SW 1271 (cell line): ENCODE measurements at regions not wholly inside any gene's neighbourhood (a gene's known extent, or its start where the extent isn't known, plus 50 kb on each side); places are given as distances from the start of the nearest gene placed in this dataset.
"Not testable (repeated sequence)": the region's sequence is repeated elsewhere in the genome, so short reads cannot be mapped to it uniquely, and the experiment has no call there.

ENCODE experiments used
- DNase-seq, 2 experiments: peaks; one replicate each; lab custom pipeline; 2025; lab: John Stamatoyannopoulos, UW

DNA sequence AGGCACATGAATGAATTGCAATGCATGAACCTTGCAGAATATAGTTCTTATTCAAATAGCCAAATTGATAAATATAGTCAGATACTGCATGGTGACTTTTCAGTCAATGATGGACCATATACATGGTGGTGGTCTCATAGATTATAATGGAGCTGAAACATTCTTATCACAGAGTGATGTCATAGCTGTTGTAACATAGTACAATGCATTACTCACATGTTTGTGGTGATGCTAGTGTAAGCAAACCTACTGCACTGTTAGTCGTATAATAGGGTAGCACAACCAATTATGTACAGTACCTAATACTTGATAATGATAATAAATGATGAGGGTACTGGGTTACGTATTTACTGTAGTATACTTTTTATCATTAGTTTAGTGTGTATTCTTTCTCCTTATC, 280.3 kb downstream of the BCAT1 start:
- no peak for DNase-seq

DNA sequence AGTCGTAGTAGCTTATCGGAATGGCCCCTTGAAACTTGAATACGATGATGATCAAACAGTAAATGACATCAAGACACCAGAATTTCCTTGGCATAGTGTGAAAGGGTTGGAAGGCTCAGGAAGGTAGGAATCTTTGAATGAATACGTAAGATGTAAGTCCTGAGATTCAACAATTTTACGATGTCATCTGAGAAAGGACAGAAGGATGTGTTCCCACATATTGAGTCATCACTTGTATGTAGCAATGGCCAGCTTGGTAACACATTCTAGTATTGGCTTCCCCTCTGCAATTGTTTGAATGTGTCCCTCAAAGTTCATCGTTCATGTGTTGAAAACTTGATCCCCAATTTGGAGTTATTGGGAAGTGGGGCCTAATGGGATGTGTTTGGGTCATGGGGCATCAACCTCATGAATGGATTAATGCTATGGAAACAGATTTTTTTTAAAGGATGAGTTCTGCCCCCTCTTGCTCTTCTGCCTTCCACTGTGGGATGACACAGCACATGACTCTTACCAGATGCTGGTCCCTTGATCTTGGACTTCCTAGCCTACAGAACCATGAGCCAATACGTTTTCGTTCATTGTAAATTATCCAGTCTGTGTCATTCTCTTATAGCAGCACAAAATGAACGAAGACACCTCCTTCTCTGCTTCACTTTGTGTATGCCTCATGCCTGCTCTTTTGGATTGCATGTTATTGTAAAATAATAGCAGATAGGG, 284.6 kb downstream of the BCAT1 start:
- DNase-seq: no peak

DNA sequence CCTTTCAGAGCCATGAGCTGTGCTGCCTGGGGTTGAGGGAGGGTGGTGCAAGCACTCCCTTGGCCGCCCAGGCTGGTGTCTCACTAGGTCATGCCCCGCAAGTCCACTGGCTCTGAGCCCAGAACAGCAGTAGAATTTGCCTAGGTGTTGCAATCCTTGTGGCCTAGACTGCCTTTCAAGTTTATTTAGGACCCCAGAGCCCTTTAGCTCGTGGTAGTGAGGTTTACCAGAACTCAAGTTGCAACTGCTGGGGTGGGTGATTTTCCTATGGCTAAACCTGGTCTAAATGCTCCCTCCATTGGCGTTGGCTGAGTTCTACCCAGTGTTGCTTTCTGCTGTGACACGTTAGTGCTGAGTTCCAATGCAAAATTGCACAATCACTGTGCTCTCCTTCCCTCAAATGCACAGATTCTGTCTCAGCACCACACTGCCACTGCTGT, 287.2 kb downstream of the BCAT1 start:
- no peak for DNase-seq

- no peak for DNase-seq
Measured at GRCh38 chr12:24659016-24659415, 289.9 kb downstream of the BCAT1 start.

- not testable (repeated sequence) for DNase-seq
Measured at GRCh38 chr12:24654344-24654743, 294.6 kb downstream of the BCAT1 start.

GRCh38 chr12:24649634-24650033, 299.3 kb downstream of the BCAT1 start:
- no peak for DNase-seq

DNA sequence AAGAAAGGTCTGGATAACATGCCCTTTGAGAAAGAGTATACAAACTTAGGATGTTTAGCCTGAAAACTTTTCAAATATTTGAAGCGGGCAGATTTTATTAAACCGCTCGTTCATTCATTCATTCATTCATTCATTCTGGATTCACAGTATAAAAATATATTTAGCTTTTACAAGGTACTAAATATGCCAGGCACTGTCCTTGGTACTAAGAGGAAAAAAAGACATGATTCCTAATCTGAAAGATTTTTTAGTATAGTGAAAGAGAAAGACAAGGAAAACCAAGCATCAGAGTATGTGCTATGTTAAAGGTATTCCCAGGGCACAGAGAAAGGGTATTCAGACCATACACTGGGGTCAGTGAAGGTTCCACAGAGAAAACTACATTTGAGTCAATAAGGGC, 299.7 kb downstream of the BCAT1 start:
- DNase-seq: no peak

GRCh38 chr12:24645254-24645653, 303.6 kb downstream of the BCAT1 start:
- no peak for DNase-seq

GRCh38 chr12:24643120-24644119, 305.5 kb downstream of the BCAT1 start:
- DNase-seq: no peak

DNA sequence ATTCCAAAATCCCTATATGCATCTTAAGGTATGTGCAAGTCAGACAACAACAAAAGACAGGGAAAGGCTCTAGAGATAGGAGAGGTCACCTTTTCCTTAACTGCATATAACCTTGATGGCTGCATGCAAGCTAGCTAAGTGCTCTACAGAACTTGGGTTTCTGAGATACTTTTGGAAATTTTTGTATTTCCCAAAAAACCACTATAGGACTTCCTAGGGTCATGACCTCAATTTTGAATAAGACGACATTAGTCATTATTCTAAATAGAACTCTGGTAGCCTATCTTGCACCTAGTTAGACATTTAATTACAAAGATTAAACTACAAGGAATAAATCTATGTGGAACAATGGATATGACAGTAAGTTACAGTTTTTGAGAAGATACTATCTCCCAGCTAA, 309.3 kb downstream of the BCAT1 start:
- DNase-seq: no peak

- DNase-seq: no peak
Measured at GRCh38 chr12:24632466-24632865, 316.4 kb downstream of the BCAT1 start.

GRCh38 chr12:24631676-24632426, 317.1 kb downstream of the BCAT1 start:
- DNase-seq: no peak

GRCh38 chr12:24630856-24631255, 318.0 kb downstream of the BCAT1 start:
- DNase-seq: no peak

DNA sequence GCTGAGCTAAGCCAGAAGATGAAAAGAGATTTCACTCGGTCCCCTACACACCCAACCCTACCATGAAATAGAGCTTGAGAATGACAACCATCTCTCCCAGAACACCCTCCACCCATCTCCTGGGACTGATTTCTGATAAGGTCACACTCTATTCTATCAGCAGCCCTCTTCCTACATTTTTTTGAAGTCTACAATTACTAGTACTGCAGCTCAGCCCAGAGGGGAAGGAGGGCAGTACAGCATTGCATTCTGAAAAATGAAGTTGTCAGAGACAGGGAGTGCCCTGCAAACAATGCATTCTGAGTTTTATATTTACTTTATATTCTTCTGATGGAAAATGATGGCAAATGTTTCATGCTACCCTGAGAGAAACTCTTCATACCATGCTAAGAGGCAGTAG, 318.5 kb downstream of the BCAT1 start:
- no peak for DNase-seq

- no peak for DNase-seq
Measured at GRCh38 chr12:24625103-24625502, 323.8 kb downstream of the BCAT1 start.

DNA sequence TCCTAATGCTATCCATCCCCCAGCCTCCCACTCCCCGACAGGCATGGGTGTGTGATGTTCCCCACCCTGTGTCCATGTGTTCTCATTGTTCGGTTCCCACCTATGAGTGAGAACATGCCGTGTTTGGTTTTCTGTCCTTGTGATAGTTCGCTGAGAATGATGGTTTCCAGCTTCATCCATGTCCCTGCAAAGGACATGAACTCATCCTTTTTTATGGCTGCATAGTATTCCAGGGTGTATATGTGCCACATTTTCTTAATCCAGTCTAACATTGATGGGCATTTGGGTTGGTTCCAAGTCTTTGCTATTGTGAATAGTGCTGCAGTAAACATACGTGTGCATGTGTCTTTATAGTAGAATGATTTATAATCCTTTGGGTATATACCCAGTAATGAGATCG, 328.9 kb downstream of the BCAT1 start:
- not testable (repeated sequence) for DNase-seq

DNA sequence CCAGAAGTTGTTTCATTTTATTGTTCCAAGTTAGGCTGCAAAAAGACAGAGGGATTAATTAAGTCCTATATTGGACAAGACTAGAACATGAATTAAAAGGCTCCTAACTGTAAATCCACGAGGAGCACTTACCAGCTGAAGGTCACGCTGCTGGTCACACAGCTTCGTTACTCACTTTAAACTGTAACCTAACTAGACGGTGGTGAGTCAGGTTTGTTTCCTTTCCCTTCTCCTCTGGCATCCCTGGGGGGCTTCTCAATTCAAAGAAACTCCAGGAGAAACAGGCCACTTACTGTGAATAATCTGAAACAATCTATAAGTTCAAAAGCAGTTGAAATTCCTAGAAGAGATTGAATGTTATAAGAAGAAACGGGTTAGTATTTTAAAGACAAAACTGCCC, 331.4 kb downstream of the BCAT1 start:
- DNase-seq: no peak

DNA sequence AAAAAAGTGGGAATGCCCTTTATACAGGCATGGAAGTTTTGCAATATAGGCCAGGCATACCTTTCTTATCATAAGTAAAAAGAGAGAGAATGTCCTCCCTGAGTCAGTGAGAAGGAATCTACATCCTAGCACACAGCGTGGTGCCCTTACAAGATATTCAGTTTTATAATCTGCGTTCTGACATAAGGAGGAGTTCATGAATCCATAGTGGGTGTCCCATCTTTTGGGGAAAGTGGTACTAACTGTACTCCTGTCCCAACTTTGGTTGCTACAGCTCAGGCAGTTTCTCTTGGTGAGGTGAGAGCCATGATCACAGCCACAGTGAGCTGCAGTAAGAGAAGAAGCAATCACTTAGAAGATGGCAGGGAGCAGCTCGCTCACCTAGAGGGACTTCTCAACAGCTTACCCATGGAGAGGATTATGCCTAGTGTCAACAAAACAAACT, 332.9 kb downstream of the BCAT1 start:
- DNase-seq: peak in 1 of 2 experiments; percentile 44

- no peak for DNase-seq
Measured at GRCh38 chr12:24608637-24609285, 340.1 kb downstream of the BCAT1 start.

- DNase-seq: no peak
Measured at GRCh38 chr12:24608108-24608507, 340.8 kb downstream of the BCAT1 start.

DNA sequence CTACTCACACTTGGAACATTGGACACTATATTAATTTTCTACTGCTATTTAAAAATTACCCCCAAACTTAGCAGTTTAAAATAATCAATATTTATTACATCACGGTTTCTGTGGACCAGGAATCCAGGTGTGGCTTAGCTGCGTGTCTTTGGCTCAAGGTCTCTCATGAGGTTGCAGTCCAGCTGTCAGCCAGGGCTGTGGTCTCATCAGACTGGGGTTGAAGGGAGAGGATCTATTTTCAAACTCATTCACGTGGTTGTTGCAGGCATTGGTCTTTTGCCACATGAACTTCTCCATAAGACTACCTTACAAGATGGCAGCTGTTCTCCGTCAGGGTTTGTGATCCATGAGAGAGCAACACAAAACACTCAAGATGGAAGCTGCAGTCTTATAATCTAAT, 343.0 kb downstream of the BCAT1 start:
- DNase-seq: no peak

- DNase-seq: no peak
Measured at GRCh38 chr12:24605466-24605865, 343.4 kb downstream of the BCAT1 start.
